H9 (cell line): ENCODE measurements at regions not wholly inside any gene's neighbourhood (a gene's known extent, or its start where the extent isn't known, plus 50 kb on each side); places are given as distances from the start of the nearest gene placed in this dataset.

Experiments
- DNase-seq: peaks from one replicate; pipeline ENCODE4 v3.0.0-alpha.2; 2017
- H2AFZ ChIP-seq: one replicate; pipeline ENCODE4 v1.6.1; 2013; ENCODE audit warnings: mild to moderate bottlenecking, low read length, control low read depth, moderate library complexity
- H2AK5ac ChIP-seq: 2 replicates; pipeline ENCODE4 v1.6.1; 2013; ENCODE audit warnings: low read length, control low read depth, mixed read lengths; ENCODE audit not compliant: insufficient read length
- H2BK120ac ChIP-seq: one replicate; pipeline ENCODE4 v1.6.1; 2013; ENCODE audit warnings: low read depth, mild to moderate bottlenecking, low read length, control low read depth, inconsistent platforms; ENCODE audit not compliant: poor library complexity, severe bottlenecking
- H2BK12ac ChIP-seq: 2 replicates; pipeline ENCODE4 v1.6.1; 2013; ENCODE audit warnings: low read length, control low read depth, mixed read lengths, low read depth; ENCODE audit not compliant: insufficient read length
- H2BK15ac ChIP-seq: 2 replicates; pipeline ENCODE4 v1.6.1; 2013; ENCODE audit warnings: low read depth, low read length, control low read depth
- H2BK20ac ChIP-seq: one replicate; pipeline ENCODE4 v1.6.1; 2013; ENCODE audit warnings: low read depth, mild to moderate bottlenecking, low read length, control low read depth, inconsistent platforms; ENCODE audit not compliant: poor library complexity, severe bottlenecking
- H2BK5ac ChIP-seq: 2 replicates; pipeline ENCODE4 v1.6.1; 2013; ENCODE audit warnings: low read length, control low read depth, mixed read lengths; ENCODE audit not compliant: insufficient read length
- H3K14ac ChIP-seq: 2 replicates; pipeline ENCODE4 v1.6.1; 2013; ENCODE audit warnings: low read length, control low read depth; ENCODE audit not compliant: insufficient read depth
- H3K18ac ChIP-seq: 2 replicates; pipeline ENCODE4 v1.6.1; 2013; ENCODE audit warnings: low read depth, mild to moderate bottlenecking, mixed read lengths, low read length, control low read depth; ENCODE audit not compliant: insufficient read length
- H3K23ac ChIP-seq: 2 replicates; pipeline ENCODE4 v1.6.1; 2013; ENCODE audit warnings: low read length, control low read depth, mixed read lengths, low read depth; ENCODE audit not compliant: insufficient read length
- H3K23me2 ChIP-seq: 2 replicates; pipeline ENCODE4 v1.6.1; 2013; ENCODE audit warnings: low read depth, mild to moderate bottlenecking, mixed read lengths, low read length, control low read depth; ENCODE audit not compliant: insufficient read length, poor library complexity, severe bottlenecking
- H3K27ac ChIP-seq: 2 replicates; pipeline ENCODE4 v1.5.1; 2013; ENCODE audit warnings: low read length, control low read depth, mixed read lengths, low read depth; ENCODE audit not compliant: insufficient read length
- H3K27me3 ChIP-seq: 2 replicates; pipeline ENCODE4 v1.6.1; 2013; ENCODE audit warnings: low read length, control low read depth, inconsistent platforms; ENCODE audit not compliant: insufficient read depth
- H3K4ac ChIP-seq: 2 replicates; pipeline ENCODE4 v1.6.1; 2013; ENCODE audit warnings: low read depth, mild to moderate bottlenecking, control low read depth, inconsistent platforms, low read length, moderate library complexity
- H3K4me1 ChIP-seq: 2 replicates; pipeline ENCODE4 v1.6.1; 2013; ENCODE audit warnings: low read length, control low read depth, inconsistent platforms; ENCODE audit not compliant: insufficient read depth
- H3K4me2 ChIP-seq: 2 replicates; pipeline ENCODE4 v1.6.1; 2013; ENCODE audit warnings: low read length, control low read depth, mixed read lengths; ENCODE audit not compliant: insufficient read length, insufficient read depth
- H3K56ac ChIP-seq: 2 replicates; pipeline ENCODE4 v1.6.1; 2013; ENCODE audit warnings: low read depth, mild to moderate bottlenecking, mixed read lengths, low read length, control low read depth; ENCODE audit not compliant: insufficient read length
- H3K79me1 ChIP-seq: 2 replicates; pipeline ENCODE4 v1.6.1; 2013; ENCODE audit warnings: low read depth, mild to moderate bottlenecking, moderate library complexity, low read length, control low read depth, inconsistent platforms; ENCODE audit not compliant: insufficient read depth, poor library complexity, severe bottlenecking
- H3K79me2 ChIP-seq: 2 replicates; pipeline ENCODE4 v1.6.1; 2013; ENCODE audit warnings: low read length, control low read depth, inconsistent platforms; ENCODE audit not compliant: insufficient read depth
- H3K9ac ChIP-seq: 2 replicates; pipeline ENCODE4 v1.6.1; 2013; ENCODE audit warnings: low read length, control low read depth, mixed read lengths; ENCODE audit not compliant: insufficient read length; ENCODE audit errors: extremely low read depth
- H3K9me3 ChIP-seq: one replicate; pipeline ENCODE4 v1.6.1; 2013; ENCODE audit warnings: low read depth, low read length, inconsistent platforms; ENCODE audit not compliant: control insufficient read depth
- H3T11ph ChIP-seq: one replicate; pipeline ENCODE4 v1.6.1; 2013; ENCODE audit warnings: mild to moderate bottlenecking, low read length, control low read depth, inconsistent platforms
- H4K20me1 ChIP-seq: one replicate; pipeline ENCODE4 v1.6.1; 2013; ENCODE audit not compliant: control insufficient read depth, insufficient read length, insufficient read depth
- H4K5ac ChIP-seq: 2 replicates; pipeline ENCODE4 v1.6.1; 2013; ENCODE audit warnings: low read depth, mild to moderate bottlenecking, mixed read lengths, low read length, control low read depth; ENCODE audit not compliant: insufficient read length
- H4K8ac ChIP-seq: replicated peaks from 2 replicates; pipeline ENCODE4 v1.6.1; 2013; ENCODE audit warnings: low read length, control low read depth, mixed read lengths, low read depth; ENCODE audit not compliant: insufficient read length
- H4K91ac ChIP-seq: 2 replicates; pipeline ENCODE4 v1.6.1; 2013; ENCODE audit warnings: low read depth, mild to moderate bottlenecking, moderate library complexity, mixed read lengths, low read length, control low read depth; ENCODE audit not compliant: insufficient read length
- H3K27ac Mint-ChIP-seq, 3 experiments: 2 replicates in 2 of 3; 3 replicates in 1 of 3; pipeline ENCODE4 v1.8.0; 2020 to 2021; ENCODE audit warnings: mixed read lengths in 3 of 3, mild to moderate bottlenecking in 1 of 3, moderate library complexity in 1 of 3
- H3K27me3 Mint-ChIP-seq: 2 replicates; pipeline ENCODE4 v1.8.0; 2021; ENCODE audit warnings: low read depth, mild to moderate bottlenecking, moderate library complexity, mixed read lengths
- H3K36me3 Mint-ChIP-seq, 3 experiments: 2 replicates in 2 of 3; 3 replicates in 1 of 3; pipeline ENCODE4 v1.8.0; 2020 to 2021; ENCODE audit warnings: low read depth in 3 of 3, mixed read lengths in 3 of 3; ENCODE audit not compliant: insufficient read depth in 1 of 3
- H3K4me1 Mint-ChIP-seq, 2 experiments: 2 replicates each; pipeline ENCODE4 v1.8.0; 2020; ENCODE audit warnings: mixed read lengths in 2 of 2
- H3K4me3 Mint-ChIP-seq, 2 experiments: 2 replicates in 1 of 2; 3 replicates in 1 of 2; pipeline ENCODE4 v1.8.0; 2020 to 2021; ENCODE audit warnings: mild to moderate bottlenecking in 2 of 2, mixed read lengths in 2 of 2, moderate library complexity in 1 of 2
- H3K9me3 Mint-ChIP-seq, 2 experiments: 2 replicates in 1 of 2; 3 replicates in 1 of 2; pipeline ENCODE4 v1.8.0; 2020; ENCODE audit warnings: mild to moderate bottlenecking in 2 of 2, mixed read lengths in 2 of 2, moderate library complexity in 1 of 2
- WGBS: extraction: QIAGEN DNeasy Blood & Tissue Kit; methylation state at CpG from one replicate; pipeline ENCODE4 v1.1.7; 2013; ENCODE audit warnings: missing lambda C conversion rate, low lambda C conversion rate, mixed read lengths; ENCODE audit not compliant: insufficient read length; ENCODE audit errors: extremely low coverage; 5-methylcytosine and 5-hydroxymethylcytosine counted together
- TF ChIP-seq, protein P1 (sequence below): fragments of 200-600 bp; sonication (generic); conservative IDR thresholded peaks from 3 replicates; pipeline ENCODE4 v1.8.0; 2021; ENCODE audit warnings: antibody characterized with exemption, mild to moderate bottlenecking

DNA sequence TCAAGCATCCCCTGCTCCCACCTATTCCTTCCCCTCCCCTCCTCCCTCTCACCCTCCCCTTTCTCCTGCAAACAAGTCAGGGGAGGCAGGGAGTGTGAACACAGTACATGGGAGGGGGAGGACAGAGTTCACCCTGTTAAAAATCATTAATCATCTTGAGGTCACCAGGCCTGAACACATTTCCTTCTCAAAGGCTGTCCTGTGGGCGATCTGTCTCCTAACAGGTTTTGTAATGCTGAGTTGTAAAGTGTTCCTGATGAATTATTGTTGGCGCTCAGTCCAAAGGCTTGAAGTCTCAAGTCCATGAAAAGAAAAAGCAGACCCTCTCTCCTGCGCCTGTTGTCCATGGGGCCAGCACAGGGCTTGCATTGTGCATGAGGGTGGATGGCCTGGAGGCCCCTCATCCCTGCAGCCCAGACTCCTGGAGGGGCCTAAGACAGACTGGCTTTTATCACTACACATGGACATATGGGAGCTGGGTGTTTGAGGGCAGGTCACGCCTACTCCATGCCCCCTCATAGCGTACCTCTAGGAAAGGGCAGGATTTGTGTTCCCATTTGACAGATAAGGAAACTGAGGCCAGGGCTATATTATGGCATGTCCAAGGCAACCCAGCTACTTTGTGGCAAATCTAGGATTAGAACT is 189.1 kb downstream of the RAB28 start:
- Histone ChIP-seq H3K14ac (no peak overlapping the region), H2BK5ac (no peak overlapping the region), H2BK20ac (no peak overlapping the region), H3K79me1 (no peaks in the 10 kb centered on the region), H3K9me3 (peaks cover 5% of the 10 kb centered on the region), H3K4me2 (no peak overlapping the region), H2BK12ac (no peak overlapping the region), H3T11ph (no peak overlapping the region), H3K18ac (no peak overlapping the region), H2AFZ (no peak overlapping the region), H2BK15ac (no peak overlapping the region), H2AK5ac (no peak overlapping the region), H3K56ac (no peak overlapping the region), H4K8ac (no peak overlapping the region), H4K20me1 (no peaks in the 10 kb centered on the region), H3K27ac (no peak overlapping the region), H4K91ac (no peak overlapping the region), H3K23ac (no peak overlapping the region), H3K23me2 (no peaks in the 10 kb centered on the region), H3K4ac (no peak overlapping the region), H3K9ac (no peak overlapping the region), H2BK120ac (no peak overlapping the region), H3K79me2 (no peaks in the 10 kb centered on the region), H3K4me1 (no peaks in the 10 kb centered on the region), H3K27me3 (no peaks in the 10 kb centered on the region), H4K5ac (no peak overlapping the region)
- peaks cover 3 to 11% of the 10 kb centered on the region in 2 experiments; a peak in 4 of 5 replicates for H3K9me3 Mint-ChIP-seq
- H3K36me3 Mint-ChIP-seq, result peaks cover 2 to 11% (median 7%) of the 10 kb centered on the region in 3 experiments; a peak in 4 of 7 replicates
- no CpG with 5 or more reads among the region's 5 CpGs for WGBS
- H3K27me3 Mint-ChIP-seq, result no peaks in the 10 kb centered on the region
- TF ChIP-seq, protein P1, sequence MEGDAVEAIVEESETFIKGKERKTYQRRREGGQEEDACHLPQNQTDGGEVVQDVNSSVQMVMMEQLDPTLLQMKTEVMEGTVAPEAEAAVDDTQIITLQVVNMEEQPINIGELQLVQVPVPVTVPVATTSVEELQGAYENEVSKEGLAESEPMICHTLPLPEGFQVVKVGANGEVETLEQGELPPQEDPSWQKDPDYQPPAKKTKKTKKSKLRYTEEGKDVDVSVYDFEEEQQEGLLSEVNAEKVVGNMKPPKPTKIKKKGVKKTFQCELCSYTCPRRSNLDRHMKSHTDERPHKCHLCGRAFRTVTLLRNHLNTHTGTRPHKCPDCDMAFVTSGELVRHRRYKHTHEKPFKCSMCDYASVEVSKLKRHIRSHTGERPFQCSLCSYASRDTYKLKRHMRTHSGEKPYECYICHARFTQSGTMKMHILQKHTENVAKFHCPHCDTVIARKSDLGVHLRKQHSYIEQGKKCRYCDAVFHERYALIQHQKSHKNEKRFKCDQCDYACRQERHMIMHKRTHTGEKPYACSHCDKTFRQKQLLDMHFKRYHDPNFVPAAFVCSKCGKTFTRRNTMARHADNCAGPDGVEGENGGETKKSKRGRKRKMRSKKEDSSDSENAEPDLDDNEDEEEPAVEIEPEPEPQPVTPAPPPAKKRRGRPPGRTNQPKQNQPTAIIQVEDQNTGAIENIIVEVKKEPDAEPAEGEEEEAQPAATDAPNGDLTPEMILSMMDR, result no peak
- H3K4me3 Mint-ChIP-seq, result no peak overlapping the region
- H3K27ac Mint-ChIP-seq, result peak overlapping the region in 1 of 3 experiments; percentile 21; a peak in 1 of 7 replicates
- H3K4me1 Mint-ChIP-seq, result peaks cover 0 to 3% of the 10 kb centered on the region in 2 experiments; a peak in 1 of 4 replicates
- no peak for DNase-seq
